Natural killer cell (primary cell): ENCODE measurements at regions not wholly inside any gene's neighbourhood (a gene's known extent, or its start where the extent isn't known, plus 50 kb on each side); places are given as distances from the start of the nearest gene placed in this dataset.
"Not testable (repeated sequence)": the region's sequence is repeated elsewhere in the genome, so short reads cannot be mapped to it uniquely, and the experiment has no call there.

Experiments used
- ATAC-seq, 3 donors: fragments of 150-1000 bp in 2 of 3; fragments of 200-7000 bp in 1 of 3; cut with Tn5 transposase; 1 replicate in 1 of 3; 2 replicates in 2 of 3; pipeline ENCODE4 v1.10.0; 2021; ENCODE audit warnings: mild to moderate bottlenecking in 2 of 3, moderate library complexity in 2 of 3
- DNase-seq, 2 donors: peaks; one replicate each; pipeline versions ENCODE4 v3.0.0 to v3.0.0-alpha.2; 2013 to 2021; ENCODE audit warnings: mixed read lengths in 1 of 2
- H3K27ac ChIP-seq: one replicate; pipeline ENCODE4 v1.5.1; 2013; ENCODE audit warnings: mild to moderate bottlenecking, low read length
- H3K27me3 ChIP-seq: one replicate; pipeline ENCODE4 v1.6.1; 2013; ENCODE audit warnings: low read length; ENCODE audit not compliant: control insufficient read depth, insufficient read depth
- H3K36me3 ChIP-seq: one replicate; pipeline ENCODE4 v1.6.1; 2013; ENCODE audit warnings: low read length; ENCODE audit not compliant: control insufficient read depth, insufficient read depth
- H3K4me1 ChIP-seq: one replicate; pipeline ENCODE4 v1.6.1; 2013; ENCODE audit warnings: low read length; ENCODE audit not compliant: control insufficient read depth, insufficient read depth
- H3K4me3 ChIP-seq: one replicate; pipeline ENCODE4 v1.5.1; 2013; ENCODE audit warnings: low read length
- H3K9me3 ChIP-seq: one replicate; pipeline ENCODE4 v1.6.1; 2013; ENCODE audit warnings: low read length; ENCODE audit not compliant: control insufficient read depth, insufficient read depth
- H3K27ac Mint-ChIP-seq, 2 donors: one replicate each; pipeline ENCODE4 v1.8.0; 2022; ENCODE audit warnings: mild to moderate bottlenecking in 2 of 2, mixed read lengths in 2 of 2, moderate library complexity in 1 of 2
- H3K27me3 Mint-ChIP-seq, 2 donors: one replicate each; pipeline ENCODE4 v1.8.0; 2022; ENCODE audit warnings: low read depth in 2 of 2, mixed read lengths in 2 of 2
- H3K36me3 Mint-ChIP-seq: one replicate; pipeline ENCODE4 v1.8.0; 2022; ENCODE audit warnings: mixed read lengths
- H3K4me1 Mint-ChIP-seq, 2 donors: one replicate each; pipeline ENCODE4 v1.8.0; 2022; ENCODE audit warnings: mixed read lengths in 2 of 2
- H3K4me3 Mint-ChIP-seq: one replicate; pipeline ENCODE4 v1.8.0; 2022; ENCODE audit warnings: mild to moderate bottlenecking, moderate library complexity, mixed read lengths
- H3K9me3 Mint-ChIP-seq, 2 donors: one replicate each; pipeline ENCODE4 v1.8.0; 2022; ENCODE audit warnings: mixed read lengths in 2 of 2
- WGBS: methylation state at CpG from one replicate; pipeline ENCODE4 v1.1.7; 2013; ENCODE audit warnings: missing lambda C conversion rate; ENCODE audit not compliant: insufficient coverage; 5-methylcytosine and 5-hydroxymethylcytosine counted together
- intact Hi-C: fragments of 100-400 bp; cut with micrococcal nuclease; formaldehyde crosslinking; loops from one replicate; pipeline ENCODE4 v1.14.2; 2022
- TF ChIP-seq, protein P1 (sequence below): fragments of 200-600 bp; IDR thresholded peaks from one replicate; pipeline ENCODE4 v1.8.0; 2022; ENCODE audit warnings: antibody characterized with exemption

DNA sequence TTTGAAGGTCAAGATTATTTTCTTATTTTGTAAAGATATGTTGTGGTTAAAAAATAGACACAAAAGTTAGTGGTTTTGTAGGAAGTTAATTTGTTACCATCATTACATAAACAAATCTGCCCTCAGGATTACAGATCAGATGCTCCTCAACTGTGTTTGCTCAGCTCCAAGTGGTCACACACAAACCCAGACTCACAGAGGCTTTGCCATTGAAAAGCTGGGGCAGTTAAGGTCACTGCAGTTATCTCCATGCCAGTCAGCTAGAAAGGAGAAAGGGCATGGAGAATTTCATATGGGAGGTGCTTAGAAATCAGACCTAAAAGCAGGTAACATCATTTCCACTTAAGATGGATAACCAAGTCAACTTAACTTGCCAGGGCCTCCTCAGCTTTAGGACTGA lies 825.7 kb upstream of the GBE1 start:
- no peaks in the 10 kb centered on the region for H3K27me3 Mint-ChIP-seq
- peaks cover 4 to 8% of the 10 kb centered on the region in 2 donors for H3K9me3 Mint-ChIP-seq

DNA sequence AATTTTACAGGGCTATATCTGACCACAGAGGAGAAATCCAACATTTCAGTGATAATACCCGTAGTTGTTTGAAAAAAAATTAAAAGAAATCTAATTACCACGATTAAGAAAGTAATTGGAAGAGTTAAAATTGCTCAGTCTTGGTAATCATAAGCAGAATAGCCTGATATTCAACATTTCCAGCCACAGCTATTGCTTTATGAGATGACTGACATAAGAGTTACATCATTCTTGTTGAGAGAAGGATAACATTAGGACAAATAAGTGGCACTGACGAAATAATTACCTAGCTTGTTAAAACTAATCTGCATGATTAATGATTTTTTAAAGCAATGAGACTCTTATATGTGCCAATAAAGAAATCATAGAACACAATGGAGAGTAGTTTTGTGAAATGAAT lies 825.0 kb upstream of the GBE1 start:
- Histone ChIP-seq H3K27ac (no peak overlapping the region), H3K36me3 (no peaks in the 10 kb centered on the region), H3K4me1 (no peaks in the 10 kb centered on the region), H3K27me3 (no peaks in the 10 kb centered on the region), H3K9me3 (no peaks in the 10 kb centered on the region), H3K4me3 (no peak overlapping the region)
- WGBS: 75% methylated on average over 1 of the region's 3 CpGs
- Mint-ChIP-seq H3K9me3 (peaks cover 2 to 8% of the 10 kb centered on the region in 2 donors), H3K4me3 (no peak overlapping the region), H3K36me3 (no peaks in the 10 kb centered on the region), H3K27ac (no peak overlapping the region), H3K4me1 (no peaks in the 10 kb centered on the region), H3K27me3 (no peaks in the 10 kb centered on the region)
- ATAC-seq (no peak), DNase-seq (no peak)
- TF ChIP-seq, protein P1, sequence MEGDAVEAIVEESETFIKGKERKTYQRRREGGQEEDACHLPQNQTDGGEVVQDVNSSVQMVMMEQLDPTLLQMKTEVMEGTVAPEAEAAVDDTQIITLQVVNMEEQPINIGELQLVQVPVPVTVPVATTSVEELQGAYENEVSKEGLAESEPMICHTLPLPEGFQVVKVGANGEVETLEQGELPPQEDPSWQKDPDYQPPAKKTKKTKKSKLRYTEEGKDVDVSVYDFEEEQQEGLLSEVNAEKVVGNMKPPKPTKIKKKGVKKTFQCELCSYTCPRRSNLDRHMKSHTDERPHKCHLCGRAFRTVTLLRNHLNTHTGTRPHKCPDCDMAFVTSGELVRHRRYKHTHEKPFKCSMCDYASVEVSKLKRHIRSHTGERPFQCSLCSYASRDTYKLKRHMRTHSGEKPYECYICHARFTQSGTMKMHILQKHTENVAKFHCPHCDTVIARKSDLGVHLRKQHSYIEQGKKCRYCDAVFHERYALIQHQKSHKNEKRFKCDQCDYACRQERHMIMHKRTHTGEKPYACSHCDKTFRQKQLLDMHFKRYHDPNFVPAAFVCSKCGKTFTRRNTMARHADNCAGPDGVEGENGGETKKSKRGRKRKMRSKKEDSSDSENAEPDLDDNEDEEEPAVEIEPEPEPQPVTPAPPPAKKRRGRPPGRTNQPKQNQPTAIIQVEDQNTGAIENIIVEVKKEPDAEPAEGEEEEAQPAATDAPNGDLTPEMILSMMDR: no peak
- intact Hi-C loops: no loop called here

More for the DNA sequence above, 825.7 kb upstream of the GBE1 start:
- H3K4me3 ChIP-seq: no peak overlapping the region
- TF ChIP-seq, protein P1: no peak
- no peaks in the 10 kb centered on the region for H3K27me3 ChIP-seq
- DNase-seq (no peak), ATAC-seq (no peak)
- no peaks in the 10 kb centered on the region for H3K4me1 ChIP-seq
- no peak overlapping the region for H3K27ac ChIP-seq
- no peak overlapping the region for H3K27ac Mint-ChIP-seq
- H3K36me3 ChIP-seq: no peaks in the 10 kb centered on the region
- no peaks in the 10 kb centered on the region for H3K36me3 Mint-ChIP-seq
- H3K4me3 Mint-ChIP-seq: no peak overlapping the region
- intact Hi-C loops: no loop called here
- no peaks in the 10 kb centered on the region for H3K9me3 ChIP-seq
- no peaks in the 10 kb centered on the region for H3K4me1 Mint-ChIP-seq

DNA sequence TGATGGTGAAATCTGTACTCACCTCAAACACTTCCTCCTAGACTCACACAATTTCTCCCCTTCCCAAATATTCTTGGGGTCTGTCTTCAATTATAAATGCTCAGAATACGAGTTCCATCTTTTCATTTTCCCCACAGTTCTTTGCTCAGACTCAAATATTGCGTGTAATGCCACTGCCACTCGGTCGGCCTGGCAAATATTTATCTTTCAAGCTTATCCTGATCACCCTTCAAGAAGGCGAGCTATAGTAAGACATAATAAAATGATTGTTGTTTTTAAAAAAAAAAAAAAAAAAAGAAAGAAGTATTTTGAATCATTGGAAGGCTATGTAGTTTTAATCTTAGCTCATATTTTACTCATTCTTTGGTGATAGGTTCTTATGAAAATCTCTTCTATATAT lies 824.6 kb upstream of the GBE1 start:
- H3K27me3 ChIP-seq, ATAC-seq, H3K27me3 Mint-ChIP-seq, H3K4me1 Mint-ChIP-seq, intact Hi-C loops, DNase-seq, H3K27ac ChIP-seq, H3K36me3 ChIP-seq, H3K9me3 Mint-ChIP-seq, H3K4me1 ChIP-seq, H3K36me3 Mint-ChIP-seq, H3K4me3 Mint-ChIP-seq, H3K4me3 ChIP-seq, H3K27ac Mint-ChIP-seq, H3K9me3 ChIP-seq: not testable (repeated sequence)
- WGBS: 65% methylated on average over 2 of the region's 5 CpGs

DNA sequence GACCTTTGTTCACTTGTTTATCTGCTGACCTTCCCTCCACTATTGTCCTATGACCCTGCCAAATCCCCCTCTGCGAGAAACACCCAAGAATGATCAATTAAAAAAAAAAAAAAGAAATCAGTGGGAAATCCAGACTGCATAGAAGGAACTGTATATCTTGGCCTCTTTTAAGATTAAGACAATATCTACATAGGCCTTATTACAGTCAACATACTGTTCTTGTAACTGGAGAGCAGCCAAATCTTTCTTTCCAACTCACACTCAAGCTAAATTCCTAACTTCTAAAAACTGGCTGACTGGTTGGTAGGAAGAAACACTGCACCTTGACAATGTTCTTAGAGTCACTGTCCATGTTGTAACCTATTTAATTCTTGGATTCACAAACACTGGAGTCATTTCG lies 824.1 kb upstream of the GBE1 start:
- H3K4me3 ChIP-seq, H3K27ac Mint-ChIP-seq, H3K36me3 Mint-ChIP-seq, H3K9me3 Mint-ChIP-seq, H3K27ac ChIP-seq, DNase-seq, H3K36me3 ChIP-seq, H3K4me3 Mint-ChIP-seq, intact Hi-C loops, H3K4me1 ChIP-seq, H3K4me1 Mint-ChIP-seq, H3K27me3 Mint-ChIP-seq, ATAC-seq, H3K27me3 ChIP-seq, H3K9me3 ChIP-seq: not testable (repeated sequence)
- 72% methylated on average over 1 of the region's 2 CpGs for WGBS

DNA sequence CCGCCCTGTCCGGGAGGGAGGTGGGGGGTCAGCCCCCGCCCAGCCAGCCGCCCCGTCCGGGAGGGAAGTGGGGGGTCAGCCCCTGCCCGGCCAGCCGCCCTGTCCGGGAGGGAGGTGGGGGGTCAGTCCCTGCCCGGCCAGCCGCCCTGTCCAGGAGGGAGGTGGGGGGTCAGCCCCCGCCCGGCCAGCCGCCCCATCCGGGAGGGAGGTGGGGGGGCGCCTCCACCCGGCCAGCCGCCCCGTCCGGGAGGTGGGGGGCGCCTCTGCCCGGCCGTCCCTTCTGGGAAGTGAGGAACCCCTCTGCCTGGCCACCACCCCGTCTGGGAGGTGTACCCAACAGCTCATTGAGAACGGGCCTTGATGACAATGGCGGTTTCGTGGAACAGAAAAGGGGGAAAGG lies 823.4 kb upstream of the GBE1 start:
- 95% methylated on average over 17 of the region's 27 CpGs for WGBS
- DNase-seq, H3K27me3 Mint-ChIP-seq, ATAC-seq, H3K27ac ChIP-seq, H3K9me3 ChIP-seq, H3K36me3 Mint-ChIP-seq, H3K4me3 ChIP-seq, H3K36me3 ChIP-seq, H3K27me3 ChIP-seq, H3K4me1 ChIP-seq, H3K4me1 Mint-ChIP-seq, H3K4me3 Mint-ChIP-seq, H3K27ac Mint-ChIP-seq, intact Hi-C loops, H3K9me3 Mint-ChIP-seq: not testable (repeated sequence)

DNA sequence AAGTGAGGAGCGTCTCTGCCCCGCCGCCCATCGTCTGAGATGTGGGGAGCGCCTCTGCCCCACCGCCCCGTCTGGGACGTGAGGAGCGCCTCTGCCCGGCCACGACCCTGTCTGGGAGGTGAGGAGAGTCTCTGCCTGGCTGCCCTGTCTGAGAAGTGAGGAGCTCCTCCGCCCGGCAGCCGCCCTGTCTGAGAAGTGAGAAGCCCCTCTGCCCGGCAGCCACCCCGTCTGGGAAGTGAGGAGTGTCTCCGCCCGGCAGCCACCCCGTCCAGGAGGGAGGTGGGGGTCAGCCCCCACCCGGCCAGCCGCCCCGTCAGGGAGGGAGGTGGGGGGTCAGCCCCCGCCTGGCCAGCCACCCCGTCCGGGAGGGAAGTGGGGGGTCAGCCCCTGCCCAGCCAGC lies 823.0 kb upstream of the GBE1 start:
- DNase-seq, H3K4me1 Mint-ChIP-seq, ATAC-seq, H3K27ac ChIP-seq, H3K27me3 Mint-ChIP-seq, H3K4me3 Mint-ChIP-seq, H3K4me3 ChIP-seq, H3K4me1 ChIP-seq, H3K9me3 Mint-ChIP-seq, H3K27me3 ChIP-seq, H3K27ac Mint-ChIP-seq, intact Hi-C loops, H3K36me3 Mint-ChIP-seq, H3K9me3 ChIP-seq, H3K36me3 ChIP-seq: not testable (repeated sequence)
- 93% methylated on average over 18 of the region's 25 CpGs for WGBS
